ENCODE measurements at regions not wholly inside any gene's neighbourhood (a gene's known extent, or its start where the extent isn't known, plus 50 kb on each side); places are given as distances from the start of the nearest gene placed in this dataset.

DNA sequence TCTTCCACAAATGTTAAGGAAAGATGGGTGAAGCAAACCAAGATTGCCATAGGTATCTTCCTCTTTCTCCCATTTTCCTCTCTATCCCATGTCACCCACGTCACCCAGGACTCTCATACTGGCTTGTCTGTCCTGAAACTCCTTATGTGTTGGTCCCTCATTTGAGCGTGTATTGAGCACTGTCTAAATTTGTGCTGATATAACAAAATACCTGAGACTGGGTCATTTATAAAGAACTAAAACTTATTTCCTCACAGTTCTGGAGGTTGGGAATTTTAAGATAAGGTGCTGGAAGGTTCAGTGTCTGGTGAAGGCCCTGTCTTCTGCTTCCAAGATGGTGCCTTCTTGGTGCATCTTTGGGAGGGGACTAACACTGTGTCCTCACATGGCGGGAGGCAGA lies 186.9 kb upstream of the SLC24A5 start:
- Histone ChIP-seq H4K8ac (ENCODE audit: low read depth, low read length) (no peak overlapping the region), H3K18ac (ENCODE audit: low read length) (no peak overlapping the region), H3K27me3 (ENCODE audit: insufficient read depth, low read length) (no peaks in the 10 kb centered on the region), H3K9ac (ENCODE audit: low read length) (no peak overlapping the region), H2BK12ac (ENCODE audit: low read length) (no peak overlapping the region), H2AK5ac (ENCODE audit: low read length) (no peak overlapping the region), H3K79me1 (ENCODE audit: low read length) (no peaks in the 10 kb centered on the region), H3K36me3 (ENCODE audit: control insufficient read depth in 1 of 2, insufficient read depth in 2 of 2, low read length in 2 of 2) (no peaks in the 10 kb centered on the region), H2AFZ (ENCODE audit: insufficient read depth, low read length, poor library complexity) (no peak overlapping the region), H4K12ac (ENCODE audit: low read depth, low read length) (no peak overlapping the region), H3K23ac (ENCODE audit: low read length) (no peak overlapping the region), H3K9me3 (ENCODE audit: insufficient read depth, low read depth, low read length) (no peaks in the 10 kb centered on the region), H3K79me2 (ENCODE audit: control insufficient read depth, insufficient read depth, low read length, poor library complexity) (no peaks in the 10 kb centered on the region), H3K4me1 (ENCODE audit: control insufficient read depth in 1 of 2, insufficient read depth in 2 of 2, low read length in 2 of 2) (no peaks in the 10 kb centered on the region), H3K4me3 (ENCODE audit: low read depth, low read length) (no peak overlapping the region), H3K27ac (ENCODE audit: low read depth, low read length) (no peak overlapping the region), H2BK5ac (ENCODE audit: low read depth, low read length, poor library complexity) (no peak overlapping the region), H3K4me2 (ENCODE audit: low read length) (no peak overlapping the region), H2BK120ac (ENCODE audit: insufficient read depth, low read length, poor library complexity) (no peak overlapping the region), H4K91ac (ENCODE audit: low read depth, low read length) (no peak overlapping the region), H3K14ac (ENCODE audit: low read length) (no peak overlapping the region), H3K4ac (ENCODE audit: low read depth, low read length) (no peak overlapping the region)
- DNase-seq: no peak
- no CpG with 5 or more reads among the region's 3 CpGs for WGBS (ENCODE audit: extremely low coverage, insufficient coverage, insufficient read length)

GRCh38 chr15:47934342-47934741 lies 186.4 kb upstream of the SLC24A5 start:
- no peak overlapping the region for H4K91ac ChIP-seq (ENCODE audit: low read depth, low read length)

GRCh38 chr15:47937834-47938233 lies 183.0 kb upstream of the SLC24A5 start:
- Histone ChIP-seq H2BK120ac (ENCODE audit: insufficient read depth, low read length, poor library complexity) (no peak overlapping the region), H3K4me2 (ENCODE audit: low read length) (no peak overlapping the region), H3K79me2 (ENCODE audit: control insufficient read depth, insufficient read depth, low read length, poor library complexity) (no peaks in the 10 kb centered on the region), H3K9me3 (ENCODE audit: insufficient read depth, low read depth, low read length) (no peaks in the 10 kb centered on the region), H2BK5ac (ENCODE audit: low read depth, low read length, poor library complexity) (no peak overlapping the region), H3K23ac (ENCODE audit: low read length) (no peak overlapping the region), H3K9ac (ENCODE audit: low read length) (no peak overlapping the region), H3K36me3 (ENCODE audit: control insufficient read depth in 1 of 2, insufficient read depth in 2 of 2, low read length in 2 of 2) (no peaks in the 10 kb centered on the region), H3K79me1 (ENCODE audit: low read length) (no peaks in the 10 kb centered on the region), H2AFZ (ENCODE audit: insufficient read depth, low read length, poor library complexity) (no peak overlapping the region), H3K27me3 (ENCODE audit: insufficient read depth, low read length) (no peaks in the 10 kb centered on the region), H3K18ac (ENCODE audit: low read length) (no peak overlapping the region), H3K14ac (ENCODE audit: low read length) (no peak overlapping the region), H3K27ac (ENCODE audit: low read depth, low read length) (no peak overlapping the region), H2AK5ac (ENCODE audit: low read length) (no peak overlapping the region), H2BK12ac (ENCODE audit: low read length) (no peak overlapping the region), H4K8ac (ENCODE audit: low read depth, low read length) (no peak overlapping the region), H4K12ac (ENCODE audit: low read depth, low read length) (no peak overlapping the region), H3K4ac (ENCODE audit: low read depth, low read length) (no peak overlapping the region), H4K91ac (ENCODE audit: low read depth, low read length) (no peak overlapping the region), H3K4me3 (ENCODE audit: low read depth, low read length) (no peak overlapping the region), H3K4me1 (ENCODE audit: control insufficient read depth in 1 of 2, insufficient read depth in 2 of 2, low read length in 2 of 2) (no peaks in the 10 kb centered on the region)
- no peak for DNase-seq

More at GRCh38 chr15:47934342-47934741, 186.4 kb upstream of the SLC24A5 start:
- no peak overlapping the region for H3K18ac ChIP-seq (ENCODE audit: low read length)
- H3K14ac ChIP-seq (ENCODE audit: low read length): no peak overlapping the region
- no peak overlapping the region for H3K4me3 ChIP-seq (ENCODE audit: low read depth, low read length)
- no peak overlapping the region for H3K4ac ChIP-seq (ENCODE audit: low read depth, low read length)
- H3K9me3 ChIP-seq (ENCODE audit: insufficient read depth, low read depth, low read length): no peaks in the 10 kb centered on the region
- H3K23ac ChIP-seq (ENCODE audit: low read length): no peak overlapping the region
- no peaks in the 10 kb centered on the region for H3K79me1 ChIP-seq (ENCODE audit: low read length)
- no peak overlapping the region for H2AK5ac ChIP-seq (ENCODE audit: low read length)
- no peaks in the 10 kb centered on the region for H3K79me2 ChIP-seq (ENCODE audit: control insufficient read depth, insufficient read depth, low read length, poor library complexity)
- no peaks in the 10 kb centered on the region for H3K27me3 ChIP-seq (ENCODE audit: insufficient read depth, low read length)
- H3K27ac ChIP-seq (ENCODE audit: low read depth, low read length): no peak overlapping the region
- no peak overlapping the region for H3K4me2 ChIP-seq (ENCODE audit: low read length)
- no peak overlapping the region for H3K9ac ChIP-seq (ENCODE audit: low read length)
- no peak overlapping the region for H4K12ac ChIP-seq (ENCODE audit: low read depth, low read length)
- no peak for DNase-seq
- no peaks in the 10 kb centered on the region for H3K4me1 ChIP-seq (ENCODE audit: control insufficient read depth in 1 of 2, insufficient read depth in 2 of 2, low read length in 2 of 2)
- no peak overlapping the region for H2AFZ ChIP-seq (ENCODE audit: insufficient read depth, low read length, poor library complexity)
- H3K36me3 ChIP-seq (ENCODE audit: control insufficient read depth in 1 of 2, insufficient read depth in 2 of 2, low read length in 2 of 2): no peaks in the 10 kb centered on the region
- H2BK120ac ChIP-seq (ENCODE audit: insufficient read depth, low read length, poor library complexity): no peak overlapping the region
- H2BK5ac ChIP-seq (ENCODE audit: low read depth, low read length, poor library complexity): no peak overlapping the region
- H4K8ac ChIP-seq (ENCODE audit: low read depth, low read length): no peak overlapping the region
- H2BK12ac ChIP-seq (ENCODE audit: low read length): no peak overlapping the region

DNA sequence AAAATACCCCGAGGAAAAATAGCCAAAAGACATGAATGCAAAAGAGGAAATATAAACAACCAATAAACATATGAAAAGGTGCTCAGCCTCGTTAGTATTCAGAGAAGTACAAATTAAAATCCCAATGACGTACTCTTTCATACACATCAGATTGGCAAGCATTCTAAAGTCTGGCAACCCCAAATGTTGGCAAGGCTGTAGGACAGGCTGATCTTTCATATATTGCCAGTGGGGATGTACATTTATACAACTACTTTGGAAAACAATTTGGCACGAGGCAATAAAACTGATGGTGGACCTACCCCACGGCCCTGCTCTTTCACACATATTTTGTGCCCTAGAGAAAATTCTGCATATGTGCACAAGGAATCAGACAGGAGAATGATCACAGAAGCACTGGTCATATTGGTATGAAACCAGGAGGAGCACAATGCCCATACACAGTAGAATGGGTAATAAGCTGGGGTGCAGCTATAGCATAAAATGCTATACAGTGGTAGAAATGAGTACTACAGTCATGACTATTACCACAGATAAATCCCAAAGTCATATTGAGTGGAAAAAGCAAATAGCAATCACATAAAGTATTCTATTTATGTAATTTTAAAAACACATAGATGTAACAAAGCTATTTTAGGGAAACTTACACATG lies 176.0 kb upstream of the SLC24A5 start:
- Histone ChIP-seq H3K4me3 (ENCODE audit: low read depth, low read length) (no peak overlapping the region), H3K4me1 (ENCODE audit: control insufficient read depth in 1 of 2, insufficient read depth in 2 of 2, low read length in 2 of 2) (no peaks in the 10 kb centered on the region), H2AK5ac (ENCODE audit: low read length) (no peak overlapping the region), H4K91ac (ENCODE audit: low read depth, low read length) (no peak overlapping the region), H4K8ac (ENCODE audit: low read depth, low read length) (no peak overlapping the region), H3K9me3 (ENCODE audit: insufficient read depth, low read depth, low read length) (no peaks in the 10 kb centered on the region), H3K36me3 (ENCODE audit: control insufficient read depth in 1 of 2, insufficient read depth in 2 of 2, low read length in 2 of 2) (no peaks in the 10 kb centered on the region), H3K27me3 (ENCODE audit: insufficient read depth, low read length) (no peaks in the 10 kb centered on the region), H3K79me1 (ENCODE audit: low read length) (no peaks in the 10 kb centered on the region), H3K14ac (ENCODE audit: low read length) (no peak overlapping the region), H3K9ac (ENCODE audit: low read length) (no peak overlapping the region), H3K27ac (ENCODE audit: low read depth, low read length) (no peak overlapping the region), H4K12ac (ENCODE audit: low read depth, low read length) (no peak overlapping the region), H2BK12ac (ENCODE audit: low read length) (no peak overlapping the region), H3K79me2 (ENCODE audit: control insufficient read depth, insufficient read depth, low read length, poor library complexity) (no peaks in the 10 kb centered on the region), H2BK120ac (ENCODE audit: insufficient read depth, low read length, poor library complexity) (no peak overlapping the region), H3K18ac (ENCODE audit: low read length) (no peak overlapping the region), H2BK5ac (ENCODE audit: low read depth, low read length, poor library complexity) (no peak overlapping the region), H3K4ac (ENCODE audit: low read depth, low read length) (no peak overlapping the region), H2AFZ (ENCODE audit: insufficient read depth, low read length, poor library complexity) (no peak overlapping the region), H3K23ac (ENCODE audit: low read length) (no peak overlapping the region), H3K4me2 (ENCODE audit: low read length) (no peak overlapping the region)
- no CpG with 5 or more reads among the region's 5 CpGs for WGBS (ENCODE audit: extremely low coverage, insufficient coverage, insufficient read length)
- no peak for DNase-seq

All from trophoblast cell (in vitro differentiated cells and primary cell).